Stomach (tissue), 8 donors: ENCODE measurements at regions not wholly inside any gene's neighbourhood (a gene's known extent, or its start where the extent isn't known, plus 50 kb on each side); places are given as distances from the start of the nearest gene placed in this dataset.

Source experiments
- DNase-seq, 2 donors: peaks; one replicate each; pipeline versions ENCODE4 v3.0.0 to v3.0.0-alpha.2; 2013 to 2019
- H3K27ac ChIP-seq, 5 donors: fragments of 200-600 bp in 4 of 5; sonication (generic) in 4 of 5; one replicate each; pipeline ENCODE4 v1.5.1; 2013 to 2019; ENCODE audit warnings: mild to moderate bottlenecking in 1 of 5, moderate library complexity in 1 of 5
- H3K27me3 ChIP-seq, 3 donors: fragments of 200-600 bp; sonication (generic); one replicate each; pipeline ENCODE4 v1.5.1; 2017 to 2019; ENCODE audit warnings: mixed run types in 1 of 3
- H3K36me3 ChIP-seq, 4 donors: fragments of 200-600 bp; sonication (generic); 1 replicate in 3 of 4; 2 replicates in 1 of 4; pipeline ENCODE4 v1.5.1; 2016 to 2019
- H3K4me1 ChIP-seq, 4 donors: fragments of 200-600 bp; sonication (generic); one replicate each; pipeline ENCODE4 v1.5.1; 2016 to 2019
- H3K4me3 ChIP-seq, 4 donors: fragments of 200-600 bp; sonication (generic) in 3 of 4; one replicate each; pipeline ENCODE4 v1.5.1; 2016 to 2019; ENCODE audit warnings: mild to moderate bottlenecking in 1 of 4
- H3K9me3 ChIP-seq, 4 donors: fragments of 200-600 bp; sonication (generic); one replicate each; pipeline ENCODE4 v1.5.1; 2016 to 2019
- EP300 ChIP-seq: sonication (generic); formaldehyde crosslinking; IDR thresholded peaks from one replicate; pipeline ENCODE4 v1.6.1; 2017; ENCODE audit warnings: antibody characterized with exemption
- POLR2A ChIP-seq, 4 donors: fragments of 450-650 bp; IDR thresholded peaks; one replicate each; pipeline ENCODE4 v1.6.1; 2016; ENCODE audit warnings: antibody characterized with exemption in 4 of 4, control low read depth in 2 of 4, mild to moderate bottlenecking in 1 of 4, moderate library complexity in 1 of 4
- POLR2AphosphoS5 ChIP-seq, 3 donors: sonication (generic); formaldehyde crosslinking; IDR thresholded peaks; one replicate each; pipeline ENCODE4 v1.6.1; 2016; ENCODE audit warnings: antibody characterized with exemption in 3 of 3
- WGBS, 5 donors: extraction: QIAGEN DNeasy Blood & Tissue Kit in 3 of 5; methylation state at CpG; one replicate each; pipeline versions ENCODE4 v1.1.5 to v1.1.7; 2013 to 2018; 5-methylcytosine and 5-hydroxymethylcytosine counted together
- intact Hi-C: fragments of 100-400 bp; cut with DNase I; formaldehyde crosslinking; loops from one replicate; pipeline ENCODE4 v1.15.1; 2023; ENCODE audit warnings: low total_unique reads
- TF ChIP-seq, protein P1 (sequence below), 7 experiments: fragments of 450-650 bp in 4 of 7; fragments of 200-600 bp in 3 of 7; sonication (generic) in 3 of 7; IDR thresholded peaks; one replicate each; pipeline ENCODE4 v1.5.1; 2016 to 2019; ENCODE audit warnings: antibody characterized with exemption in 7 of 7, control low read depth in 2 of 7, mild to moderate bottlenecking in 1 of 7
- donor health status: healthy with polysubstance abuse.
- donor health status: Bipolar disorder and iron deficiency.
- donor health status: healthy.

DNA sequence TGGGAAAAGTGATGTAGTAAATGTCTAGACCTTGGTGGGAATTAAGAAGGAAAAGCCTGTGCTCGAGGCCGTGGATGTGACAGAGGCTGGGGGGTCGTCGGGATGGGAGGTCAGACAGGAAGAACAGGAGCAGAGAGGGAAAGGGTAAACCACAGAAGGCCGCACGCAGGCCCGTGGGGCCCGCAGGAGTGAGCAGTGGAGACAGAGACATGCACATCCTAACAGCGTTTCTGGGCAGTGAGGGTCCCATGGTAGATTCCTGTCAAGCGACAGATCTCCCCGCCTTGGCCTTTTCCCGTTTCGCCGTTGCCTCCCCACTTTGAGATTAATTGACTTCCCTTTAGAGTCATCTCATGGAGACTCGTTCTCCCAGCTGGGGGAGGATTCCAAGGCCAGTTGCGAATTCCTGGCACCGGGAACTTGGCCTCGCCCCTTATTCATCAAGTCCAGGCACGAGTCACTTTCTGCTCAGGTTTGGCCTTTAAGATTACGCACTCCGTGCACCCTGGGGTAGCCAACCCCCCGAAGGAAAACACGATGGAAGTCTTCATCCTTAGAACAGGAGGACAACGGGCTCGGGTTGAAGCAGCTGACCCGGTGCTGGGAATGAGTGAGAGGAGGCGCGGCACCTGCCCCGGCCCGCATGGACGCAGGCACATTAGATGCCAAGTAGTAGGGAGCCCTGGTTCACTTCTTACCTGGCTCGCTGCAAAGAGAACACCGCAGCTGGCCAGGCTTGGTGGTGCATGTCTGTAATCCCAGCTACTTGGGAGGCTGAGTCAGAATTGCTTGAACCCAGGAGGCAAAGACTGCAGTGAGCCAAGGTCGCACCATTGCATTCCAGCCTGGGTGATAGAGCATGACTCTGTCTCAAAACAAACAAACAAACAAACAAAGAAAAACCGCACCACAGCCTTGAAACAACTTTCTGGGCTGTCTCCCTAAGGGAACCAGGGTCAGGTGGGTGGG, 315.2 kb upstream of the SHH start:
- no peaks in the 10 kb centered on the region for H3K36me3 ChIP-seq
- TF ChIP-seq EP300: no peak
- TF ChIP-seq, protein P1, sequence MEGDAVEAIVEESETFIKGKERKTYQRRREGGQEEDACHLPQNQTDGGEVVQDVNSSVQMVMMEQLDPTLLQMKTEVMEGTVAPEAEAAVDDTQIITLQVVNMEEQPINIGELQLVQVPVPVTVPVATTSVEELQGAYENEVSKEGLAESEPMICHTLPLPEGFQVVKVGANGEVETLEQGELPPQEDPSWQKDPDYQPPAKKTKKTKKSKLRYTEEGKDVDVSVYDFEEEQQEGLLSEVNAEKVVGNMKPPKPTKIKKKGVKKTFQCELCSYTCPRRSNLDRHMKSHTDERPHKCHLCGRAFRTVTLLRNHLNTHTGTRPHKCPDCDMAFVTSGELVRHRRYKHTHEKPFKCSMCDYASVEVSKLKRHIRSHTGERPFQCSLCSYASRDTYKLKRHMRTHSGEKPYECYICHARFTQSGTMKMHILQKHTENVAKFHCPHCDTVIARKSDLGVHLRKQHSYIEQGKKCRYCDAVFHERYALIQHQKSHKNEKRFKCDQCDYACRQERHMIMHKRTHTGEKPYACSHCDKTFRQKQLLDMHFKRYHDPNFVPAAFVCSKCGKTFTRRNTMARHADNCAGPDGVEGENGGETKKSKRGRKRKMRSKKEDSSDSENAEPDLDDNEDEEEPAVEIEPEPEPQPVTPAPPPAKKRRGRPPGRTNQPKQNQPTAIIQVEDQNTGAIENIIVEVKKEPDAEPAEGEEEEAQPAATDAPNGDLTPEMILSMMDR (IDR thresholded peaks at IDR 0.05): no peak
- intact Hi-C loops: no loop called here
- DNase-seq: no peak
- H3K9me3 ChIP-seq: peaks cover 0 to 4% (median 0%) of the 10 kb centered on the region in 4 donors
- H3K4me3 ChIP-seq: no peak overlapping the region
- WGBS, 5 donors: 74 to 85% (median 82%) methylated on average over 33 to 35 of the region's 35 CpGs
- no peaks in the 10 kb centered on the region for H3K4me1 ChIP-seq
- peaks cover 0 to 6% (median 0%) of the 10 kb centered on the region in 3 donors for H3K27me3 ChIP-seq
- H3K27ac ChIP-seq: no peak overlapping the region

- intact Hi-C loops: no loop called here
- Histone ChIP-seq H3K36me3 (no peaks in the 10 kb centered on the region), H3K4me3 (no peak overlapping the region), H3K27ac (no peak overlapping the region), H3K9me3 (no peaks in the 10 kb centered on the region), H3K27me3 (peaks cover 0 to 3% (median 0%) of the 10 kb centered on the region in 3 donors), H3K4me1 (no peaks in the 10 kb centered on the region)
- no peak for DNase-seq
- WGBS, 5 donors: 92 to 96% (median 93%) methylated on average over 23 of the region's 23 CpGs
- TF ChIP-seq EP300 (no peak), POLR2A (IDR thresholded peaks at IDR 0.05) (no peak), POLR2AphosphoS5 (IDR thresholded peaks at IDR 0.05) (no peak)
- TF ChIP-seq, protein P1 (IDR thresholded peaks at IDR 0.05): no peak
Measured at GRCh38 chr7:156125841-156126730, 313.8 kb upstream of the SHH start.

- no peak for DNase-seq
- Histone ChIP-seq H3K9me3 (no peaks in the 10 kb centered on the region), H3K27ac (no peak overlapping the region), H3K27me3 (no peaks in the 10 kb centered on the region), H3K4me1 (no peaks in the 10 kb centered on the region), H3K36me3 (no peaks in the 10 kb centered on the region), H3K4me3 (no peak overlapping the region)
- WGBS, 5 donors: 86 to 95% (median 89%) methylated on average over 18 of the region's 18 CpGs
- intact Hi-C loops: no loop called here
- TF ChIP-seq POLR2AphosphoS5 (IDR thresholded peaks at IDR 0.05): no peak
- TF ChIP-seq EP300: no peak
- TF ChIP-seq, protein P1 (IDR thresholded peaks at IDR 0.05): no peak
- no peak for TF ChIP-seq POLR2A (IDR thresholded peaks at IDR 0.05)
Measured at GRCh38 chr7:156124356-156124755, 312.1 kb upstream of the SHH start.

GRCh38 chr7:156123362-156123761, 311.1 kb upstream of the SHH start:
- H3K27me3 ChIP-seq: no peaks in the 10 kb centered on the region
- no peaks in the 10 kb centered on the region for H3K4me1 ChIP-seq
- WGBS, 5 donors: 91 to 96% (median 95%) methylated on average over 17 to 25 of the region's 25 CpGs
- no peak overlapping the region for H3K27ac ChIP-seq
- no peak for DNase-seq
- H3K36me3 ChIP-seq: no peaks in the 10 kb centered on the region
- H3K4me3 ChIP-seq: no peak overlapping the region
- H3K9me3 ChIP-seq: no peaks in the 10 kb centered on the region
- intact Hi-C loops: no loop called here
- no peak for TF ChIP-seq POLR2A (IDR thresholded peaks at IDR 0.05)
- TF ChIP-seq POLR2AphosphoS5 (IDR thresholded peaks at IDR 0.05): no peak
- no peak for TF ChIP-seq EP300
- TF ChIP-seq, protein P1 (IDR thresholded peaks at IDR 0.05): no peak
